PC-9 (cell line): ENCODE measurements at regions not wholly inside any gene's neighbourhood (a gene's known extent, or its start where the extent isn't known, plus 50 kb on each side); places are given as distances from the start of the nearest gene placed in this dataset.

Experiments
- BruUV-seq: library from RNA; stranded (reverse); fragments of 400-500 nt; replicated peaks from 2 replicates; lab custom pipeline; 2021; lab: Mats Ljungman, UMichigan
- CTCF ChIA-PET: fragments of 300-600 bp; sonication (Branson Sonifier 250); formaldehyde crosslinking; loops from one replicate; lab custom pipeline; 2022; ENCODE audit warnings: antibody characterized with exemption; lab: Charles Lee
- POLR2A ChIA-PET: fragments of 300-600 bp; sonication (Branson Sonifier 250); formaldehyde crosslinking; loops from one replicate; lab custom pipeline; 2022; ENCODE audit warnings: antibody characterized with exemption; ENCODE audit not compliant: unreplicated experiment; lab: Charles Lee
- DNase-seq, 2 experiments: peaks; one replicate each; pipeline versions ENCODE4 v3.0.0 to v3.0.0-alpha.2; 2015 to 2022; ENCODE audit warnings: mixed read lengths in 1 of 2
- H2AFZ ChIP-seq: fragments of 200-600 bp; sonication (generic); 2 replicates; pipeline ENCODE4 v1.8.1; 2017; ENCODE audit warnings: antibody characterized with exemption
- H3F3A ChIP-seq: fragments of 200-600 bp; sonication (generic); 2 replicates; pipeline ENCODE4 v1.8.1; 2017; ENCODE audit warnings: antibody characterized with exemption, mild to moderate bottlenecking, low read depth; ENCODE audit not compliant: insufficient read depth
- H3K27ac ChIP-seq: fragments of 200-600 bp; sonication (generic); 2 replicates; pipeline ENCODE4 v1.6.1; 2016; ENCODE audit warnings: mixed run types
- H3K27me3 ChIP-seq: fragments of 200-600 bp; sonication (generic); 2 replicates; pipeline ENCODE4 v1.6.1; 2016; ENCODE audit warnings: low read depth, mixed run types; ENCODE audit not compliant: insufficient read depth
- H3K36me3 ChIP-seq: fragments of 200-600 bp; sonication (generic); 2 replicates; pipeline ENCODE4 v1.6.1; 2016; ENCODE audit warnings: low read depth, mixed run types
- H3K4me1 ChIP-seq: fragments of 200-600 bp; sonication (generic); replicated peaks from 2 replicates; pipeline ENCODE4 v1.6.1; 2016; ENCODE audit warnings: mixed run types; ENCODE audit not compliant: insufficient read depth
- H3K4me2 ChIP-seq: fragments of 200-600 bp; sonication (generic); 2 replicates; pipeline ENCODE4 v1.6.1; 2017; ENCODE audit warnings: mixed run types
- H3K4me3 ChIP-seq: fragments of 200-600 bp; sonication (generic); 2 replicates; pipeline ENCODE4 v1.6.1; 2016; ENCODE audit warnings: mixed run types
- H3K79me2 ChIP-seq: fragments of 200-600 bp; sonication (generic); 2 replicates; pipeline ENCODE4 v1.6.1; 2017; ENCODE audit warnings: low read depth, mixed run types
- H3K9me2 ChIP-seq: fragments of 200-600 bp; sonication (generic); 2 replicates; pipeline ENCODE4 v1.8.1; 2017; ENCODE audit warnings: mild to moderate bottlenecking; ENCODE audit not compliant: insufficient read depth
- H3K9me3 ChIP-seq: fragments of 200-600 bp; sonication (generic); 2 replicates; pipeline ENCODE4 v1.8.1; 2016; ENCODE audit warnings: low read depth; ENCODE audit not compliant: insufficient read depth
- H4K20me1 ChIP-seq: fragments of 200-600 bp; sonication (generic); 2 replicates; pipeline ENCODE4 v1.8.1; 2017; ENCODE audit not compliant: insufficient read depth
- EZH2 ChIP-seq: fragments of 200-600 bp; sonication (generic); IDR thresholded peaks from 2 replicates; pipeline ENCODE4 v1.8.0; 2017; ENCODE audit warnings: antibody characterized with exemption, low read depth
- intact Hi-C: fragments of 100-400 bp; cut with micrococcal nuclease; formaldehyde crosslinking; loops from one replicate; pipeline ENCODE4 v1.10.0; 2022; ENCODE audit not compliant: unreplicated experiment
- TF ChIP-seq, protein P1 (sequence below): fragments of 200-600 bp; sonication (generic); conservative IDR thresholded peaks from 2 replicates; pipeline ENCODE4 v1.6.1; 2017; ENCODE audit warnings: mixed run types, antibody characterized with exemption, mild to moderate bottlenecking, moderate library complexity

DNA sequence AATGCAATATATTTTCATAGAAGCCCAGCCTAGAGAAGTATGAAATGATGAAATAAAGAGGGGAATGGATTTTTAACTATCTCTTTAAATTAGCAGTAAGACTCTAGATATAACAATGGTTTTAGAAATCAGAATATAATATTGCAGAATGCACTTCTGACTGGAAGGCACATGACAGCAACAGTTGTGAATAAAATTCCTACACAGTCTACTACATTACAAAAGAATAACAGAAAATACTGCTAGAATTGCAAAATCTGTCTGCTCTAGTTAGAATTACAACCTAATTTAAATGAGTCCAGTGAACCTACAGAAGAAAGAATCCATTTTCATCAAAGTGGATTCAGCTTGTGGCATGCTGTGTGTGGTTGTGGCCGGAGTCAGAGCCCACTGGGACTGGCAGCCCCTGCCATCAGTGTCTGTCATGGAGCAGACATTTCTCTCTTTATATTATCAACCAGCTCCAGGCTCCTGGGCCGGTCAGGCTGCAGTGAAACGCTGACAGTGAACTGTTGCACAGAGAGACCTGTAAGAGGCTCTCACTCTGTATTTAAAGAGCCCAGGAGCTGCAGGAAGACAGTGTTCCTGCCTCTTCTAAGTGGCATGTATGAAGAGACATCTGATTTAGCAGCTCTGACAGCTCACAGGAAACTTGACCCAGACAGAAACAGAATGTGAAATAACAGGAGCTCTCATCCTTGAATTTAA lies 1523.8 kb upstream of the CADM2 start:
- no peaks in the 10 kb centered on the region for H4K20me1 ChIP-seq
- no TSS peak for BruUV-seq
- TF ChIP-seq EZH2: no peak
- TF ChIP-seq, protein P1, sequence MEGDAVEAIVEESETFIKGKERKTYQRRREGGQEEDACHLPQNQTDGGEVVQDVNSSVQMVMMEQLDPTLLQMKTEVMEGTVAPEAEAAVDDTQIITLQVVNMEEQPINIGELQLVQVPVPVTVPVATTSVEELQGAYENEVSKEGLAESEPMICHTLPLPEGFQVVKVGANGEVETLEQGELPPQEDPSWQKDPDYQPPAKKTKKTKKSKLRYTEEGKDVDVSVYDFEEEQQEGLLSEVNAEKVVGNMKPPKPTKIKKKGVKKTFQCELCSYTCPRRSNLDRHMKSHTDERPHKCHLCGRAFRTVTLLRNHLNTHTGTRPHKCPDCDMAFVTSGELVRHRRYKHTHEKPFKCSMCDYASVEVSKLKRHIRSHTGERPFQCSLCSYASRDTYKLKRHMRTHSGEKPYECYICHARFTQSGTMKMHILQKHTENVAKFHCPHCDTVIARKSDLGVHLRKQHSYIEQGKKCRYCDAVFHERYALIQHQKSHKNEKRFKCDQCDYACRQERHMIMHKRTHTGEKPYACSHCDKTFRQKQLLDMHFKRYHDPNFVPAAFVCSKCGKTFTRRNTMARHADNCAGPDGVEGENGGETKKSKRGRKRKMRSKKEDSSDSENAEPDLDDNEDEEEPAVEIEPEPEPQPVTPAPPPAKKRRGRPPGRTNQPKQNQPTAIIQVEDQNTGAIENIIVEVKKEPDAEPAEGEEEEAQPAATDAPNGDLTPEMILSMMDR: no peak
- H3K36me3 ChIP-seq: no peaks in the 10 kb centered on the region
- no peaks in the 10 kb centered on the region for H3F3A ChIP-seq
- intact Hi-C loops: no loop called here
- no peaks in the 10 kb centered on the region for H3K79me2 ChIP-seq
- no peaks in the 10 kb centered on the region for H3K9me3 ChIP-seq
- H3K9me2 ChIP-seq: no peaks in the 10 kb centered on the region
- H3K4me3 ChIP-seq: no peak overlapping the region
- H3K27me3 ChIP-seq: no peaks in the 10 kb centered on the region
- no peak for DNase-seq
- ChIA-PET CTCF (no interaction called here), POLR2A (no interaction called here)
- H3K27ac ChIP-seq: no peak overlapping the region
- H3K4me1 ChIP-seq: no peaks in the 10 kb centered on the region
- no peak overlapping the region for H2AFZ ChIP-seq
- H3K4me2 ChIP-seq: no peak overlapping the region

GRCh38 chr3:83438188-83438587 lies 1520.6 kb upstream of the CADM2 start:
- intact Hi-C loops: no loop called here
- Histone ChIP-seq H4K20me1 (no peaks in the 10 kb centered on the region), H3F3A (no peaks in the 10 kb centered on the region), H3K4me3 (no peak overlapping the region), H3K36me3 (no peaks in the 10 kb centered on the region), H3K9me2 (no peaks in the 10 kb centered on the region), H3K9me3 (no peaks in the 10 kb centered on the region), H3K27ac (no peak overlapping the region), H3K27me3 (no peaks in the 10 kb centered on the region), H3K79me2 (no peaks in the 10 kb centered on the region), H3K4me1 (no peaks in the 10 kb centered on the region), H2AFZ (no peak overlapping the region), H3K4me2 (no peak overlapping the region)
- DNase-seq: no peak
- no TSS peak for BruUV-seq
- TF ChIP-seq EZH2: no peak
- TF ChIP-seq, protein P1: no peak
- POLR2A ChIA-PET: no interaction called here
- CTCF ChIA-PET: no interaction called here

- Histone ChIP-seq H3K36me3 (no peaks in the 10 kb centered on the region), H2AFZ (0 out of 2 replicates have a peak overlapping the region, but pooled peaks have one; percentile 5), H3K27ac (no peak overlapping the region), H4K20me1 (no peaks in the 10 kb centered on the region), H3K9me3 (no peaks in the 10 kb centered on the region), H3K79me2 (no peaks in the 10 kb centered on the region), H3F3A (no peaks in the 10 kb centered on the region), H3K4me1 (no peaks in the 10 kb centered on the region), H3K9me2 (no peaks in the 10 kb centered on the region), H3K27me3 (no peaks in the 10 kb centered on the region), H3K4me2 (no peak overlapping the region), H3K4me3 (no peak overlapping the region)
- CTCF ChIA-PET: no interaction called here
- BruUV-seq: no TSS peak
- POLR2A ChIA-PET: no interaction called here
- TF ChIP-seq, protein P1: no peak
- no peak for TF ChIP-seq EZH2
- intact Hi-C loops: no loop called here
- no peak for DNase-seq
These were observed 1505.7 kb upstream of the CADM2 start for GRCh38 chr3:83453056-83453455.
